ENCODE measurements at regions not wholly inside any gene's neighbourhood (a gene's known extent, or its start where the extent isn't known, plus 50 kb on each side); places are given as distances from the start of the nearest gene placed in this dataset.

DNA sequence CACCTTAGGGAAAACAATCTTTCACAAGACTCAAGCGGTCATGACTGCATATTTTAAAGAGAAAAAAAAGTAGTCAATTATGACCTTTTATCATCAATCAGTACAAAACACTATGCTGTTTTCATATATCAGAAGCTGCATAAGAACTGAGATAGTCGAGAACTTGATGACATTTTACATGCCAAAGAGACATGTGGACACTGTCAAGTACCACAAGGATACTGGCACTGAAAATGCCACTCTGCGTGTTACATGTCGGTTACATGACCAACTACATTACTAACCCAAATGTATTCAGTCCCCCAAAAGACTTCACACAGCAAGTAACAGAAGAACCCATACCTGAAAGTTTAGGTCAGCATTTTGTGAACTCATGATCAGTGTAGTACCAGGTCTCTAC is 975.0 kb upstream of the ADGRL4 start:
- no peak overlapping the region for H3K4me3 ChIP-seq
- no peak overlapping the region for H3K27ac ChIP-seq
- no peak for TF ChIP-seq POLR2A (IDR thresholded peaks at IDR 0.05)
- intact Hi-C loops (cut with DNase I), result no loop called here
- ATAC-seq (no peak), DNase-seq (no peak)
- no peaks in the 10 kb centered on the region for H3K4me1 ChIP-seq
- WGBS (ENCODE audit: insufficient coverage, low coverage, low lambda C conversion rate, missing lambda C conversion rate), result 72% methylated on average over 4 of the region's 4 CpGs
- no peaks in the 10 kb centered on the region for H3K9me3 ChIP-seq
- H3K27me3 ChIP-seq, result no peaks in the 10 kb centered on the region
- no peaks in the 10 kb centered on the region for H3K36me3 ChIP-seq

DNA sequence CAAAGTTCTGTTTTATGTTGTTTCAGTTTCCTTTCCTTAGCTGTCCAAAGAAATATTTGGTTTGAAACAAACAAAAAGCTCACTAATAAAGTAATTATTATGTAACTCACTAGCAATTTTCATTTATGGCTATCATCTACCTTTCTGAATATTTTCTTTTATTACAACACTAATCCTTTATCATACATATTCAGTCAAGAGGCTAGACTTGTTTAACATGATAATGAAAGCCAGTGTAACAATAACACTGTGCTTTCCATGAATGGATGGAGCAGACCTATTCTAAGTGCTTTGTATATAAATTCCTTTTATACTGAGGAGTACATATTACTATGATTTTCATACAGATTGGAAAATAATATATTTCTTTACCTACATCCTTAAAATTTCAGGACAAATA is 972.8 kb upstream of the ADGRL4 start:
- intact Hi-C loops (cut with DNase I), result no loop called here
- no peak for DNase-seq

GRCh38 chr1:79976287-79976686 is 969.8 kb upstream of the ADGRL4 start:
- H3K27ac ChIP-seq, result no peak overlapping the region
- no peak for ATAC-seq
- WGBS (ENCODE audit: insufficient coverage, low coverage, low lambda C conversion rate, missing lambda C conversion rate), result 57% methylated on average over 3 of the region's 3 CpGs

More for the DNA sequence above, 972.8 kb upstream of the ADGRL4 start:
- Histone ChIP-seq H3K36me3 (no peaks in the 10 kb centered on the region), H3K27ac (no peak overlapping the region), H3K4me3 (no peak overlapping the region), H3K27me3 (no peaks in the 10 kb centered on the region), H3K9me3 (no peaks in the 10 kb centered on the region), H3K4me1 (no peaks in the 10 kb centered on the region)
- no peak for ATAC-seq
- no peak for TF ChIP-seq POLR2A (IDR thresholded peaks at IDR 0.05)
- no peak for TF ChIP-seq CTCF (IDR thresholded peaks at IDR 0.05)

GRCh38 chr1:79974659-79975058 is 968.1 kb upstream of the ADGRL4 start:
- DNase-seq, result no peak
- no peaks in the 10 kb centered on the region for H3K4me1 ChIP-seq
- H3K36me3 ChIP-seq, result no peaks in the 10 kb centered on the region
- no peaks in the 10 kb centered on the region for H3K27me3 ChIP-seq
- intact Hi-C loops (cut with DNase I), result no loop called here
- 75% methylated on average over 7 of the region's 7 CpGs for WGBS (ENCODE audit: insufficient coverage, low coverage, low lambda C conversion rate, missing lambda C conversion rate)
- no peak overlapping the region for H3K27ac ChIP-seq
- no peak for ATAC-seq
- no peak for TF ChIP-seq CTCF (IDR thresholded peaks at IDR 0.05)
- H3K9me3 ChIP-seq, result no peaks in the 10 kb centered on the region
- no peak overlapping the region for H3K4me3 ChIP-seq

More at GRCh38 chr1:79976287-79976686, 969.8 kb upstream of the ADGRL4 start:
- Histone ChIP-seq H3K27me3 (no peaks in the 10 kb centered on the region), H3K4me3 (no peak overlapping the region), H3K9me3 (no peaks in the 10 kb centered on the region), H3K36me3 (no peaks in the 10 kb centered on the region), H3K4me1 (no peaks in the 10 kb centered on the region)
- no peak for TF ChIP-seq CTCF (IDR thresholded peaks at IDR 0.05)
- no peak for TF ChIP-seq POLR2A (IDR thresholded peaks at IDR 0.05)
- no peak for DNase-seq
- intact Hi-C loops (cut with DNase I), result no loop called here

DNA sequence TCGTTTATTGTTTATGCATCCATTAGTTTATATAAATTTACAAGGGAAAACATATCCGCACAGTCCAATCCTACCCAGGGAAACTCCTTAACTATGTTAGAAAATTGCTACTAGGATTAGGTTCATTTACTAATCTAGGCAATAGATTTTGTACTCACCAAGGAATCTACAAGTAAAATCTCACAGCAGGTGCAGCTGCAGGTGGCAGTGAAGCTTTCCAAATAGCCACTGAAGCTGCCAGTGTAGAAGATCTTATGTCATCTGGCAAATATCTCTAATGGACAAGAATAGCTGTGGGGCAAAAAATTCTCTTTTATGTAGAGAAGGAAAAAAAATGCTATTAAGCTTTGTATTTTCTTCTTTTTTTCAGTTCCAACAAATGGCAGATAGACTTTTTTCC is 963.4 kb upstream of the ADGRL4 start:
- intact Hi-C loops (cut with DNase I), result no loop called here
- no peak for ATAC-seq

More for the DNA sequence above, 963.4 kb upstream of the ADGRL4 start:
- 61% methylated on average over 2 of the region's 2 CpGs for WGBS (ENCODE audit: insufficient coverage, low coverage, low lambda C conversion rate, missing lambda C conversion rate)
- Histone ChIP-seq H3K27me3 (no peaks in the 10 kb centered on the region), H3K4me1 (no peaks in the 10 kb centered on the region), H3K4me3 (no peak overlapping the region), H3K9me3 (no peaks in the 10 kb centered on the region), H3K27ac (no peak overlapping the region), H3K36me3 (no peaks in the 10 kb centered on the region)
- no peak for TF ChIP-seq POLR2A (IDR thresholded peaks at IDR 0.05)
- TF ChIP-seq CTCF (IDR thresholded peaks at IDR 0.05), result no peak
- DNase-seq, result no peak

All from right lobe of liver (tissue), 6 donors.